Common myeloid progenitor, CD34-positive (primary cell): ENCODE measurements at regions not wholly inside any gene's neighbourhood (a gene's known extent, or its start where the extent isn't known, plus 50 kb on each side); places are given as distances from the start of the nearest gene placed in this dataset.
"Not testable (repeated sequence)": the region's sequence is repeated elsewhere in the genome, so short reads cannot be mapped to it uniquely, and the experiment has no call there.

Experiments used
- CTCF ChIA-PET: fragments of 350-600 bp; sonication (Branson Sonifier 250); formaldehyde crosslinking; loops from one replicate; lab custom pipeline; 2021; ENCODE audit warnings: antibody characterized with exemption; lab: Charles Lee
- POLR2A ChIA-PET: fragments of 350-600 bp; sonication (Branson Sonifier 250); formaldehyde crosslinking; loops from one replicate; lab custom pipeline; 2021; ENCODE audit warnings: antibody characterized with exemption; lab: Charles Lee
- DNase-seq, 3 donors: peaks; one replicate each; pipeline versions ENCODE4 v3.0.0 to v3.0.0-alpha.2; 2013
- H3K27ac ChIP-seq, 2 experiments: 1 replicate in 1 of 2; 2 replicates in 1 of 2; pipeline ENCODE4 v1.7.0; 2013; ENCODE audit warnings: inconsistent platforms in 2 of 2, low read length in 2 of 2, mild to moderate bottlenecking in 2 of 2, low read depth in 1 of 2, moderate library complexity in 1 of 2; ENCODE audit not compliant: severe bottlenecking in 2 of 2, insufficient read depth in 1 of 2, poor library complexity in 1 of 2
- H3K27me3 ChIP-seq, 5 experiments: replicated peaks in 2 of 5; 1 replicate in 3 of 5; 2 replicates in 2 of 5; pipeline versions ENCODE4 v1.6.1 to v1.7.0; 2013; ENCODE audit warnings: low read length in 4 of 5, mild to moderate bottlenecking in 2 of 5, moderate library complexity in 2 of 5, inconsistent platforms in 1 of 5; ENCODE audit not compliant: insufficient read depth in 5 of 5, control insufficient read depth in 4 of 5
- H3K36me3 ChIP-seq, 4 experiments: 1 replicate in 2 of 4; 2 replicates in 2 of 4; pipeline versions ENCODE4 v1.6.1 to v1.7.0; 2013; ENCODE audit warnings: low read length in 3 of 4, control low read depth in 1 of 4, mild to moderate bottlenecking in 1 of 4; ENCODE audit not compliant: control insufficient read depth in 4 of 4, insufficient read depth in 4 of 4
- H3K4me1 ChIP-seq, 4 experiments: 1 replicate in 3 of 4; 2 replicates in 1 of 4; pipeline versions ENCODE4 v1.6.1 to v1.7.1; 2013; ENCODE audit warnings: low read length in 3 of 4, mild to moderate bottlenecking in 3 of 4, control low read depth in 1 of 4, inconsistent platforms in 1 of 4, moderate library complexity in 1 of 4; ENCODE audit not compliant: control insufficient read depth in 4 of 4, insufficient read depth in 4 of 4; ENCODE audit errors: control extremely low read depth in 1 of 4
- H3K4me3 ChIP-seq, 7 experiments: 1 replicate in 4 of 7; 2 replicates in 3 of 7; pipeline versions ENCODE4 v1.5.1 to v1.7.0; 2013; ENCODE audit warnings: mild to moderate bottlenecking in 7 of 7, low read length in 6 of 7, moderate library complexity in 6 of 7, inconsistent platforms in 2 of 7, low read depth in 2 of 7, control low read depth in 1 of 7; ENCODE audit not compliant: insufficient read depth in 4 of 7, control insufficient read depth in 1 of 7; ENCODE audit errors: extremely low read depth in 1 of 7
- H3K9me3 ChIP-seq, 5 experiments: 1 replicate in 4 of 5; 2 replicates in 1 of 5; pipeline versions ENCODE4 v1.6.1 to v1.7.1; 2013; ENCODE audit warnings: low read length in 4 of 5, mild to moderate bottlenecking in 2 of 5, inconsistent platforms in 1 of 5, low read depth in 1 of 5, moderate library complexity in 1 of 5; ENCODE audit not compliant: control insufficient read depth in 4 of 5, insufficient read depth in 2 of 5; ENCODE audit errors: control extremely low read depth in 1 of 5
- WGBS: methylation state at CpG from one replicate; pipeline ENCODE4 v1.1.5; 2013; ENCODE audit not compliant: insufficient coverage; 5-methylcytosine and 5-hydroxymethylcytosine counted together

GRCh38 chr18:15066434-15066833, 318.5 kb downstream of the ANKRD30B start:
- CTCF ChIA-PET, DNase-seq, H3K27ac ChIP-seq, H3K36me3 ChIP-seq, POLR2A ChIA-PET, H3K4me1 ChIP-seq, H3K4me3 ChIP-seq, H3K27me3 ChIP-seq, H3K9me3 ChIP-seq: not testable (repeated sequence)
- WGBS = no CpG with 5 or more reads among the region's 2 CpGs

DNA sequence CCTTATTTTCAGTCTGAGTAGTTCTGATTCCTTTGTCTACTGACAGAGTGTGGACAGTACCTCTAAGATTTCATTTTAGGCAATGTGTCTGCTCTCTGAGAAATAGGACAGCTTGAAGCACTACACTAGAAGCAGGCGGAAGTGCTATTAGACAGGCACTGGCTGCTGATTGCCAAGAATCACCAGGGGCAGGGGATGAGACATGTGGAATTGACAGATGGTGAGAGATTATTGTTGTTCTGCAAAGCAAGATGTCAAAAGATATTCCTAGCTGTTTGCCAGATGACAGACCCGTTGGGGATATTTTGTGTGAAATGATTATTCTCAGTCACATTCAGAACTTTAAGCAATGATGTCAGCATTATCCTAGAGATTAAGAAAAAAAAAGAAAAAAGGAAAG, 323.3 kb downstream of the ANKRD30B start:
- H3K36me3 ChIP-seq, H3K4me3 ChIP-seq, H3K9me3 ChIP-seq, H3K27me3 ChIP-seq, POLR2A ChIA-PET, CTCF ChIA-PET, DNase-seq, H3K4me1 ChIP-seq, H3K27ac ChIP-seq: not testable (repeated sequence)
- WGBS = 100% methylated on average over 1 of the region's 2 CpGs
